Sigmoid colon (tissue), 4 donors: ENCODE measurements at regions not wholly inside any gene's neighbourhood (a gene's known extent, or its start where the extent isn't known, plus 50 kb on each side); places are given as distances from the start of the nearest gene placed in this dataset.

Experiments used
- CTCF ChIP-seq, 4 experiments: fragments of 450-650 bp in 3 of 4; fragments of 200-600 bp in 1 of 4; IDR thresholded peaks; one replicate each; pipeline ENCODE4 v1.5.1; 2016 to 2019; ENCODE audit warnings: antibody characterized with exemption in 4 of 4, mild to moderate bottlenecking in 3 of 4, moderate library complexity in 2 of 4
- EP300 ChIP-seq, 4 donors: sonication (generic); formaldehyde crosslinking; IDR thresholded peaks; one replicate each; pipeline ENCODE4 v1.6.1; 2017; ENCODE audit warnings: antibody characterized with exemption in 4 of 4
- POLR2A ChIP-seq, 2 donors: fragments of 450-650 bp; IDR thresholded peaks; one replicate each; pipeline ENCODE4 v1.6.1; 2016; ENCODE audit warnings: antibody characterized with exemption in 2 of 2, mild to moderate bottlenecking in 2 of 2, moderate library complexity in 2 of 2
- POLR2AphosphoS5 ChIP-seq, 4 donors: sonication (generic); formaldehyde crosslinking; IDR thresholded peaks; one replicate each; pipeline ENCODE4 v1.6.1; 2017; ENCODE audit warnings: antibody characterized with exemption in 4 of 4

DNA sequence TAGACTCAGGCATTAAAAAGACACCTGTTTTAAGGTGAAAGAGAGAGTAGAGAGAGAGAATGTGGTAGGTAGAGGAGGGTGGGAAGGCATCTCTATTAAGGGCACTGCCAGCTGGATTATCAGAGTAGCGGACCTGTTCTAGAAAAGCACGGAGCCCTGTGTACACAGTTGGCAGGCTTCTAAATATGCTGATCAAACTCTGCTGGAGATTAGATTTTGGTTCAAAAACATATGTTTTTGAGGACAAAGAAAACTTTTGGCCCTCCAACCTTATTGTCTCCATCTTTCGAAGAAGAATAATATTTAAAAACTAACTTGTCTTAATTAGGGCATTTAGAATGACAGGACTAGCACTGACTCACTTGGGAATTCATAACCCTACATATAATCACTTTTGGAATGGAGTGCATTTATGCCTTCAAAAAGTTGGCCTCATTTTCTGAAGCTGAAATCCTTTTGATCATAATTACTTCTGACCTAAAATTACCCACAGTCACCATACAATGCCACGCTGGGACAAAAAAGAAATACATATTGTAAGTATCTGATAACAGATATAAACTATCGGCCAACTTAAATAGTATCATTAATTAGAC, 254.6 kb downstream of the MEIS1 start:
- TF ChIP-seq EP300 (IDR thresholded peaks at IDR 0.05) (no peak), CTCF (IDR thresholded peaks at IDR 0.05) (no peak), POLR2AphosphoS5 (IDR thresholded peaks at IDR 0.05) (peak in 1 of 4 donors; percentile 7), POLR2A (IDR thresholded peaks at IDR 0.05) (no peak)
